ENCODE measurements at regions not wholly inside any gene's neighbourhood (a gene's known extent, or its start where the extent isn't known, plus 50 kb on each side); places are given as distances from the start of the nearest gene placed in this dataset.

DNA sequence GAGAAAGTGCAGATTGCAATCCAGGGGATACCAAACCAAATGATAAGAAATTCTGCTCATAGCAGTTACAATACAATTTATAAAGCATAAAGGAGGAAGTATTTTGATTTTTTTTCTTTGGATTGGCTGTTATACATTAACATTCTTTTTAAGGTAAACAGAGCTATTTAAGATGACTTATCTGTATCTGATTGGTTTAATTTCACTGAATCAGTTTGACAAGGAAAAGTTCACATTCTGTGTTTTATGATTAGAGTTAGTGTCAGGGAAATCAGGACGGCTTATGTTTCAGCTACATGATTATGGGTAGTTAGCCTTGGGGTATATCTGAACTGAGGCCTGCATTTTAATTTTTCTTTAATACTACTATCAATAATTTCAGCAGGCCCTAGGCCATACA is 360.9 kb downstream of the ARL6IP6 start:
- 61% methylated on average over 1 of the region's 1 CpG for WGBS
- intact Hi-C loops (cut with DNase I) = no loop called here
- H3K9me3 ChIP-seq = no peaks in the 10 kb centered on the region
- DNase-seq (ENCODE audit: extremely low spot score) = no peak
- TF ChIP-seq EP300 (IDR thresholded peaks at IDR 0.05) (no peak), POLR2A (IDR thresholded peaks at IDR 0.05; ENCODE audit: low read depth) (no peak), POLR2AphosphoS5 (IDR thresholded peaks at IDR 0.05) (no peak)
- TF ChIP-seq, protein P1, sequence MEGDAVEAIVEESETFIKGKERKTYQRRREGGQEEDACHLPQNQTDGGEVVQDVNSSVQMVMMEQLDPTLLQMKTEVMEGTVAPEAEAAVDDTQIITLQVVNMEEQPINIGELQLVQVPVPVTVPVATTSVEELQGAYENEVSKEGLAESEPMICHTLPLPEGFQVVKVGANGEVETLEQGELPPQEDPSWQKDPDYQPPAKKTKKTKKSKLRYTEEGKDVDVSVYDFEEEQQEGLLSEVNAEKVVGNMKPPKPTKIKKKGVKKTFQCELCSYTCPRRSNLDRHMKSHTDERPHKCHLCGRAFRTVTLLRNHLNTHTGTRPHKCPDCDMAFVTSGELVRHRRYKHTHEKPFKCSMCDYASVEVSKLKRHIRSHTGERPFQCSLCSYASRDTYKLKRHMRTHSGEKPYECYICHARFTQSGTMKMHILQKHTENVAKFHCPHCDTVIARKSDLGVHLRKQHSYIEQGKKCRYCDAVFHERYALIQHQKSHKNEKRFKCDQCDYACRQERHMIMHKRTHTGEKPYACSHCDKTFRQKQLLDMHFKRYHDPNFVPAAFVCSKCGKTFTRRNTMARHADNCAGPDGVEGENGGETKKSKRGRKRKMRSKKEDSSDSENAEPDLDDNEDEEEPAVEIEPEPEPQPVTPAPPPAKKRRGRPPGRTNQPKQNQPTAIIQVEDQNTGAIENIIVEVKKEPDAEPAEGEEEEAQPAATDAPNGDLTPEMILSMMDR (IDR thresholded peaks at IDR 0.05) = no peak
- no peak overlapping the region for H3K4me3 ChIP-seq
- H3K27me3 ChIP-seq = no peaks in the 10 kb centered on the region
- H3K36me3 ChIP-seq = no peaks in the 10 kb centered on the region
- H3K4me1 ChIP-seq = no peaks in the 10 kb centered on the region
- no peak overlapping the region for H3K27ac ChIP-seq (replicated peaks in 1 of 4)

DNA sequence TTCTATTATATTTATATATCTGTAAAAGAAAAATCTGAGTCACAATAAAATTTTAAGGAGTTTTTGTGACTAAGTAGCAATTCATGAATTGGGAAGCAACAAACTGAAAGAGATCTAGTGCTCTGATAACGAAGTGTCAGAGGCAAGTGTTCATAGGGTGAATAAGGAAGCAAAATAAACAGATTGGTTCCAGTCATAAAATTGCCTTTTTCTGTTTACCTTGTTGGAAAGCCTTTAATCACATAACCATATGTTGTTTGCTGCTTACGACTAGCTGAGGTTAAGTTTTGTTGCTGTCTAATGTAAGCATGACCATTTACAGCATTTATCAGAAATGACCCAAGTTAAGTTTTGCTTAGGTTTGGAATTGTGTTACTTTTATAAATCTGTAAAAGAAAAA is 358.9 kb downstream of the ARL6IP6 start:
- TF ChIP-seq POLR2AphosphoS5 (IDR thresholded peaks at IDR 0.05) (no peak), EP300 (IDR thresholded peaks at IDR 0.05) (no peak), POLR2A (IDR thresholded peaks at IDR 0.05; ENCODE audit: low read depth) (no peak)
- TF ChIP-seq, protein P1 (IDR thresholded peaks at IDR 0.05) = no peak
- intact Hi-C loops (cut with DNase I) = no loop called here
- no peak for DNase-seq (ENCODE audit: extremely low spot score)
- Histone ChIP-seq H3K4me3 (no peak overlapping the region), H3K27ac (replicated peaks in 1 of 4) (no peak overlapping the region), H3K9me3 (no peaks in the 10 kb centered on the region), H3K27me3 (no peaks in the 10 kb centered on the region), H3K36me3 (no peaks in the 10 kb centered on the region), H3K4me1 (no peaks in the 10 kb centered on the region)
- WGBS = 61% methylated on average over 2 of the region's 2 CpGs

DNA sequence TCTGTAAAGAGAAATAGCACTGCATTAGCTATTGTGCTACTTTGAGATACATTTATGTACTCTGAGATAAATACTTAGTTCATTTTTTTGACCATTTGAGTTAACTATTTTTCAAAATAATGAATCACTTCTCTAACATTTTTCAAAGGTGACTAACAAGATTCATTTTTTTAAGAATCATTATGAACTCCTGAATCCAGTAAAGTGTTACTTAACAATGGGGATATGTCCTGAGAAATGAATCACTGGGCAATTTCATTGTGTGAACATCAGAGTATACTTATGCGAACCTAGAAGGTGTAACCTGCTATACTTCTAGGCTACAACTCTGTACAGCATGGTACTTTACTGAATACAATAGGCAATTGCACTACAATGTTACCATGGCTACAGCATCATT is 355.8 kb downstream of the ARL6IP6 start:
- Histone ChIP-seq H3K4me1 (peaks cover 0 to 10% (median 0%) of the 10 kb centered on the region in 4 donors), H3K36me3 (no peaks in the 10 kb centered on the region), H3K9me3 (no peaks in the 10 kb centered on the region), H3K4me3 (no peak overlapping the region), H3K27me3 (no peaks in the 10 kb centered on the region), H3K27ac (replicated peaks in 1 of 4) (no peak overlapping the region)
- no peak for TF ChIP-seq EP300 (IDR thresholded peaks at IDR 0.05)
- no peak for TF ChIP-seq POLR2A (IDR thresholded peaks at IDR 0.05; ENCODE audit: low read depth)
- intact Hi-C loops (cut with DNase I) = no loop called here
- 100% methylated on average over 1 of the region's 1 CpG for whole genome bisulfite sequencing
- no peak for DNase-seq (ENCODE audit: extremely low spot score)

DNA sequence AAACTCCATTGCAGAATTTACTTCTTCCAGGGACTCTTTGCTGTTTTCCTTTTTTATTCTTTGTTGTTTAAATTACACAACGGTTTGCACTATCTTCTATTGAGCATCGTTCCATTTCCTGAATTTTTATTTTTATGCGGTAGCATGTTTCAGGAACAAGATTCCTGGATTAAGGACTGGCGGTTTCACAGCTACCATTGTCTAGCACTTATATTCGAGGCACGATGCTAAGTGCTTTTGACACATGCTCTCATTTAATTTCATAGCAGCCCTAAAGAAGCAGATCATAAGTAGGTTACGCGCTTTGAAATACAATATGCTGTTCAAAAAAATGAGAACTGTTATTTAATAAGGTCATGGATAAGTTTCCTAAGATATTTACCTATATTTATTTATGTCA is 354.4 kb downstream of the ARL6IP6 start:
- TF ChIP-seq EP300 (IDR thresholded peaks at IDR 0.05) (no peak), POLR2AphosphoS5 (IDR thresholded peaks at IDR 0.05) (no peak), POLR2A (IDR thresholded peaks at IDR 0.05; ENCODE audit: low read depth) (no peak)
- TF ChIP-seq, protein P1 (IDR thresholded peaks at IDR 0.05) = no peak

DNA sequence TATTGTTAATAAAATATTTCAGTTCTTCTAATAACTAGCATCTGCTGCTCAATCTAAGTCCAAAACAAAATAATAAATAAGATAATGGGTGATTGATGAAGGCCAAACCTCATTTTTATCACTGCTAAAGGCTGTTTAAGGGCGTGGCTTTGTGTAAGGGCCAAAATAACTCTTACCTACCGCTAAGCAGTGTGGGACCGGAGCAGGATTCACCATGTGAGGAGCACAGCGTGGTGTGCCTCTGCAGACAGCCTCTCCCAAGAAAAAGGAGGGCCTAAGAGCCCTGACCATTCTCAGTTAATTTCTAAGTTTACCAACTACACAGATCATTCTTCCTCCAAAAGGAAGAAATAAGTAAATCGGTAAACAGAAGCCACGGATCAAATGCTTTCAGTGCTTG is 353.7 kb downstream of the ARL6IP6 start:
- H3K9me3 ChIP-seq = no peaks in the 10 kb centered on the region
- H3K36me3 ChIP-seq = no peaks in the 10 kb centered on the region
- no peak overlapping the region for H3K4me3 ChIP-seq
- no peaks in the 10 kb centered on the region for H3K27me3 ChIP-seq
- WGBS = 66% methylated on average over 6 of the region's 6 CpGs
- no peak for DNase-seq (ENCODE audit: extremely low spot score)
- no peak for TF ChIP-seq EP300 (IDR thresholded peaks at IDR 0.05)
- TF ChIP-seq POLR2AphosphoS5 (IDR thresholded peaks at IDR 0.05) = no peak
- TF ChIP-seq, protein P1 (IDR thresholded peaks at IDR 0.05) = no peak
- intact Hi-C loops (cut with DNase I) = no loop called here
- peaks cover 0 to 10% (median 3%) of the 10 kb centered on the region in 4 donors for H3K4me1 ChIP-seq
- no peak overlapping the region for H3K27ac ChIP-seq (replicated peaks in 1 of 4)

More for the DNA sequence above, 354.4 kb downstream of the ARL6IP6 start:
- H3K4me3 ChIP-seq = no peak overlapping the region
- no peak overlapping the region for H3K27ac ChIP-seq (replicated peaks in 1 of 4)
- intact Hi-C loops (cut with DNase I) = no loop called here
- H3K4me1 ChIP-seq = peaks cover 0 to 10% (median 3%) of the 10 kb centered on the region in 4 donors
- no peaks in the 10 kb centered on the region for H3K9me3 ChIP-seq
- WGBS = 87% methylated on average over 8 of the region's 8 CpGs
- H3K27me3 ChIP-seq = no peaks in the 10 kb centered on the region
- no peaks in the 10 kb centered on the region for H3K36me3 ChIP-seq
- DNase-seq (ENCODE audit: extremely low spot score) = no peak
